OCI-LY7 (cell line): ENCODE measurements at regions not wholly inside any gene's neighbourhood (a gene's known extent, or its start where the extent isn't known, plus 50 kb on each side); places are given as distances from the start of the nearest gene placed in this dataset.

Experiments used
- BruUV-seq: library from RNA; stranded (reverse); fragments of 400-500 nt; replicated peaks from 2 replicates; lab custom pipeline; 2021; lab: Mats Ljungman, UMichigan
- CTCF ChIA-PET: fragments of 300-600 bp; sonication (Branson Sonifier 250); formaldehyde crosslinking; loops from one replicate; lab custom pipeline; 2022; ENCODE audit warnings: antibody characterized with exemption; ENCODE audit not compliant: unreplicated experiment; lab: Charles Lee
- POLR2A ChIA-PET: fragments of 300-600 bp; sonication (Branson Sonifier 250); formaldehyde crosslinking; loops from one replicate; lab custom pipeline; 2022; ENCODE audit warnings: antibody characterized with exemption; lab: Charles Lee
- DNase-seq: peaks from one replicate; pipeline ENCODE4 v3.0.0-alpha.2; 2015; ENCODE audit warnings: low spot score
- H2AFZ ChIP-seq: fragments of 200-600 bp; sonication (generic), shearing (Covaris generic); 2 replicates; pipeline ENCODE4 v1.6.1; 2014; ENCODE audit warnings: mild to moderate bottlenecking, antibody characterized with exemption, low read length, moderate library complexity
- H3K27ac ChIP-seq: fragments of 200-600 bp; sonication (generic); 2 replicates; pipeline ENCODE4 v1.5.1; 2014; ENCODE audit warnings: mixed run types, low read depth, mild to moderate bottlenecking, moderate library complexity, low read length, inconsistent platforms; ENCODE audit not compliant: poor library complexity, severe bottlenecking
- H3K36me3 ChIP-seq: fragments of 200-600 bp; sonication (generic); 2 replicates; pipeline ENCODE4 v1.6.1; 2014; ENCODE audit warnings: mild to moderate bottlenecking, antibody characterized with exemption, low read length, moderate library complexity, mixed read lengths; ENCODE audit not compliant: insufficient read depth
- H3K4me1 ChIP-seq: fragments of 200-600 bp; sonication (generic); 2 replicates; pipeline ENCODE4 v1.5.1; 2014; ENCODE audit warnings: mild to moderate bottlenecking, low read length; ENCODE audit not compliant: insufficient read depth, poor library complexity, severe bottlenecking
- H3K4me2 ChIP-seq: fragments of 200-600 bp; sonication (generic); 2 replicates; pipeline ENCODE4 v1.6.1; 2014; ENCODE audit warnings: mild to moderate bottlenecking, low read length
- H3K4me3 ChIP-seq: fragments of 200-600 bp; sonication (generic); 2 replicates; pipeline ENCODE4 v1.5.1; 2014; ENCODE audit warnings: mild to moderate bottlenecking, low read depth, low read length; ENCODE audit not compliant: poor library complexity, severe bottlenecking
- H3K79me2 ChIP-seq: fragments of 200-600 bp; sonication (generic); 2 replicates; pipeline ENCODE4 v1.6.1; 2016; ENCODE audit warnings: low read depth, mild to moderate bottlenecking, low read length, moderate library complexity, mixed read lengths; ENCODE audit not compliant: insufficient read depth
- H3K9me2 ChIP-seq: fragments of 200-600 bp; sonication (generic); 2 replicates; pipeline ENCODE4 v1.6.1; 2016; ENCODE audit warnings: mild to moderate bottlenecking, low read length, mixed read lengths; ENCODE audit not compliant: insufficient read depth
- H3K9me3 ChIP-seq: fragments of 200-600 bp; sonication (generic); 2 replicates; pipeline ENCODE4 v1.6.1; 2014; ENCODE audit warnings: mild to moderate bottlenecking, mixed run types, low read length, mixed read lengths
- H4K20me1 ChIP-seq: fragments of 200-600 bp; sonication (generic); 2 replicates; pipeline ENCODE4 v1.6.1; 2014; ENCODE audit warnings: mild to moderate bottlenecking, antibody characterized with exemption, low read length, moderate library complexity, mixed read lengths; ENCODE audit not compliant: insufficient read depth
- CTCF ChIP-seq: fragments of 200-600 bp; sonication (generic); conservative IDR thresholded peaks from 2 replicates; pipeline ENCODE4 v1.5.1; 2014; ENCODE audit warnings: mild to moderate bottlenecking, antibody characterized with exemption, low read length, moderate library complexity, mixed read lengths
- EZH2phosphoT487 ChIP-seq: fragments of 200-600 bp; sonication (generic); IDR thresholded peaks from 2 replicates; pipeline ENCODE4 v1.6.1; 2018; ENCODE audit warnings: low read depth, borderline replicate concordance, mild to moderate bottlenecking, mixed run types, antibody characterized with exemption, low read length, moderate library complexity, mixed read lengths
- intact Hi-C: fragments of 100-400 bp; cut with micrococcal nuclease; formaldehyde crosslinking; loops from one replicate; pipeline ENCODE4 v1.10.0; 2022; ENCODE audit not compliant: unreplicated experiment

GRCh38 chr22:48631288-48631863, 1196.3 kb downstream of the BRD1 start:
- Histone ChIP-seq H3K4me2 (no peak overlapping the region), H3K79me2 (no peaks in the 10 kb centered on the region), H3K36me3 (no peaks in the 10 kb centered on the region), H2AFZ (no peak overlapping the region), H4K20me1 (no peaks in the 10 kb centered on the region), H3K4me1 (no peaks in the 10 kb centered on the region), H3K9me2 (no peaks in the 10 kb centered on the region), H3K4me3 (no peak overlapping the region), H3K27ac (no peak overlapping the region), H3K9me3 (no peaks in the 10 kb centered on the region)
- TF ChIP-seq CTCF (no peak), EZH2phosphoT487 (no peak)
- ChIA-PET CTCF (no interaction called here), POLR2A (no interaction called here)
- no TSS peak for BruUV-seq
- DNase-seq: no peak
- intact Hi-C loops: no loop called here

- no peaks in the 10 kb centered on the region for H3K36me3 ChIP-seq
- H3K4me3 ChIP-seq: no peak overlapping the region
- TF ChIP-seq EZH2phosphoT487: no peak
- TF ChIP-seq CTCF: no peak
- H3K9me3 ChIP-seq: no peaks in the 10 kb centered on the region
- no peaks in the 10 kb centered on the region for H4K20me1 ChIP-seq
- no peaks in the 10 kb centered on the region for H3K4me1 ChIP-seq
- no peaks in the 10 kb centered on the region for H3K9me2 ChIP-seq
- no peak overlapping the region for H2AFZ ChIP-seq
- ChIA-PET CTCF (no interaction called here), POLR2A (no interaction called here)
- intact Hi-C loops: no loop called here
- no peak overlapping the region for H3K27ac ChIP-seq
- DNase-seq: no peak
- H3K4me2 ChIP-seq: no peak overlapping the region
- BruUV-seq: no TSS peak
- no peaks in the 10 kb centered on the region for H3K79me2 ChIP-seq
Observed at GRCh38 chr22:48630848-48631247, 1196.8 kb downstream of the BRD1 start.

GRCh38 chr22:48630433-48630754, 1197.3 kb downstream of the BRD1 start:
- no peak overlapping the region for H3K4me3 ChIP-seq
- POLR2A ChIA-PET: no interaction called here

More at GRCh38 chr22:48630433-48630754, 1197.3 kb downstream of the BRD1 start:
- H2AFZ ChIP-seq: no peak overlapping the region
- H3K36me3 ChIP-seq: no peaks in the 10 kb centered on the region
- H3K4me2 ChIP-seq: no peak overlapping the region
- intact Hi-C loops: no loop called here
- H3K9me3 ChIP-seq: no peaks in the 10 kb centered on the region
- TF ChIP-seq CTCF: no peak
- TF ChIP-seq EZH2phosphoT487: no peak
- no peaks in the 10 kb centered on the region for H3K4me1 ChIP-seq
- no peaks in the 10 kb centered on the region for H3K9me2 ChIP-seq
- no peaks in the 10 kb centered on the region for H4K20me1 ChIP-seq
- no peak for DNase-seq
- no TSS peak for BruUV-seq
- CTCF ChIA-PET: no interaction called here
- no peaks in the 10 kb centered on the region for H3K79me2 ChIP-seq
- no peak overlapping the region for H3K27ac ChIP-seq
